Omental fat pad (tissue), 3 donors: ENCODE measurements at regions not wholly inside any gene's neighbourhood (a gene's known extent, or its start where the extent isn't known, plus 50 kb on each side); places are given as distances from the start of the nearest gene placed in this dataset.

Experiments
- ATAC-seq: fragments of 150-250 bp; one replicate; pipeline ENCODE4 v1.9.1; 2016; ENCODE audit warnings: mild to moderate bottlenecking, moderate library complexity; ENCODE audit not compliant: low FRiP score
- DNase-seq: peaks from one replicate; pipeline ENCODE4 v3.0.0-alpha.2; 2019; ENCODE audit warnings: low spot score
- CTCF ChIP-seq, 3 donors: fragments of 450-650 bp; IDR thresholded peaks; one replicate each; pipeline ENCODE4 v1.5.1; 2016 to 2017; ENCODE audit warnings: antibody characterized with exemption in 3 of 3, mild to moderate bottlenecking in 3 of 3, moderate library complexity in 2 of 3

DNA sequence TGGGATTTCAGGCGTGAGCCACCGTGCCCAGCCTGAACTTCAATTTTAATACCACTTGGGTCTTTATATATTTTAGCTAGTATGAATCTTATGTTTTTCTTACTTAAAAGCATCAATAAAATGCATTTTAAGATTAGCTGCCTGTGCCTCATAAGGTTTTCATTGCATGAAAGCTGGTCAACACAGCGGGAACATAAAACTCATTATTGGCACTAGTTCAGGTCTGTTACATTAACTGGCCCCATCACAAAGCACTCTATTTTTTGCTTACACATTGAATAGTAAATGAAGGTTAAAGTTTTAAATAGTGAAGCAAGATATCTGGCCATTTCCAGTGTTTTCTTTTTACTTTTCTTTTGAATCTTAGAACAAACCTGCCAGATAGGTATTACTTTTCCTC is 145.6 kb upstream of the LYSMD4 start:
- TF ChIP-seq CTCF (IDR thresholded peaks at IDR 0.05), result no peak
- ATAC-seq (no peak), DNase-seq (no peak)

DNA sequence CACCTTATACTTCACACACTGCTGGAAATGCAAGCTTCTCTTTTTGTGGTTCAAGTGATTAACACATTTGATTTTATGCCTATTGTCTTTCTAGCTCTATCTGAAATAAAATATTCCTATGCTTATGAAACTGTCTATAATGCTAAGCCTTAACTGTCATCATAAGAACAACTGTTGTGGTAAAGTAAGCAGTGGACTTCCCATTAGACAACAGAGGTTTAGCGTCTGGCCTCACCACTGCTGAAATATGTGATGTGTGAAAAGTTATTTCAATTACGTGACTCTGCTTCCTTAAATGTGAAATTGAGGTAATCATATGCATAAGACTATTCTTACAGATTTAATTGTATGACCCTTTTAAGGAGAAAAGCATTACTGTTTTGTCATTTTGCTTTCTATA is 140.2 kb upstream of the LYSMD4 start:
- ATAC-seq (no peak), DNase-seq (no peak)
- no peak for TF ChIP-seq CTCF (IDR thresholded peaks at IDR 0.05)

DNA sequence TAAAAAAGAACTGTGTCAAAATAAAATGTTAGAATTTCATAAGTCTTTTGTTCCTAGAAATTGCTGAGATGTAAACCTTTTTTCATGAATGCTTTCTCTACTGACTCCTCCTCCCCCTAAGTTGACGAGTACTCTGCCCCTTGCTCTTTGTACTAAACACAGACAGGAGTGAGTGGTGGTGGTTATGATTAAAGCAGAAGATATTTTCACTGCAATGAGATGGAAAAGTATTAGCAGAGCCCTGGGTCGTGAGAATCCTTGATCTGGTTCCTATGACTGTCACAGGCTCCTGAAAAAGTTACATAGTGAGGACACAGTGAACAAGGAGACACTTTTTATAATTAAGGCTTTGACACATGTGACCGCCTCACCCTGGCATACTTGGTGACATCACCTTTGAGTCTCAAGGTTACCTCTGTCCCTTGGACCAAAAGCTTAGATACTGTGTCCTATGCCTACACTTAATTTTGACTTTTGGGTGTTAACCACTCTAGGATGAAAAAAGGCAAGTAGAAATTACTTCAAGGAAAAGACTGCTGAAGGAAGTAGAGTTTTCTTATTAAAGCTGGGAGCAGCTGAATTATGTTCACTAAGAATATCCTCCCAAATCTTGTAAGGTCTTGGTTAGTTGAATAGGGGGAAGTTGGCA is 130.4 kb upstream of the LYSMD4 start:
- no peak for TF ChIP-seq CTCF (IDR thresholded peaks at IDR 0.05)

DNA sequence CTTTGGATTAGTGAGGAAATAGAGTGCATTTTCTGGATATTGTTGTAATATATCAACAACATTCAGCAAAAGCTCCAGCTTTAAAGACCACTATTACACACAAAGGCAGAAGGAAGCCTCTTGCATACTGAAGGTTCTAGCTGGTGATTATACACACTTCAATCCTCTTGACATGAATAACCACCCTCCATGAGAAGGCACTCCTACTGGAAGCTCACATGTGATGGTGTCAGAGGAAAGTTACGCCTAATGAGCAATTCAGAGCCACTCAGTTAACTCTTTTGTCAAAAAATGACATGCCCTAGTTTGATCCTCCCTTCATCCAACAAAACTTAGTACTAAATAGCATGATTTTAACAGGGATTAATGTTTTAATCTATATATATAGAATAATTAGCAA is 124.6 kb upstream of the LYSMD4 start:
- no peak for TF ChIP-seq CTCF (IDR thresholded peaks at IDR 0.05)
- DNase-seq, result no peak
- ATAC-seq, result no peak

More for the DNA sequence above, 130.4 kb upstream of the LYSMD4 start:
- ATAC-seq (no peak), DNase-seq (no peak)

GRCh38 chr15:99850517-99850916 is 117.3 kb upstream of the LYSMD4 start:
- no peak for DNase-seq
- ATAC-seq, result no peak
- TF ChIP-seq CTCF (IDR thresholded peaks at IDR 0.05), result no peak

DNA sequence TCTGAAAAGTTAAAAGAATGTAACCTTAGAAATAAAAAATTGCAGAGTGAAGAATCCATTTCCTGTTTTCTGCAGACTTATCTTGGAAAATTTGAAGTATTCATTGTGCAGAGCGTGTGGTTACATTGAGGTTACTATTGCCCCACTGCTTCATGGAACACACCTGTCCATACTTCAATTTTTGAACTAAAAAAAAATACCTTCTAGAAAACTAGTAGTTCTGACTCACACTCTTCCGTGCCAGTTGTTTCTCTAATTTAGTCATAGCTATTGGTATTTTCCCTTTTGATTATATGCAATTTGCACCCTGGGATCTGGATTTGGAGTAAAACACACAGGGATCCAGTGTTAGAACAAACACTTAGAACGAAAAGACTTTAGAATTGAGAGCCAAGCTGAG is 111.8 kb upstream of the LYSMD4 start:
- no peak for TF ChIP-seq CTCF (IDR thresholded peaks at IDR 0.05)
- ATAC-seq (no peak), DNase-seq (no peak)

- no peak for TF ChIP-seq CTCF (IDR thresholded peaks at IDR 0.05)
- ATAC-seq (no peak), DNase-seq (no peak)
Observed at GRCh38 chr15:99844150-99844549, 110.9 kb upstream of the LYSMD4 start.
